Epithelial cell of prostate (primary cell): ENCODE measurements at regions not wholly inside any gene's neighbourhood (a gene's known extent, or its start where the extent isn't known, plus 50 kb on each side); places are given as distances from the start of the nearest gene placed in this dataset.

Source experiments
- DNase-seq: peaks from one replicate; pipeline ENCODE4 v3.0.0-alpha.2; 2011; ENCODE audit warnings: low read depth, low spot score
- H3K27ac ChIP-seq: fragments of 450-650 bp; 2 replicates; pipeline ENCODE4 v1.5.1; 2017; ENCODE audit warnings: mild to moderate bottlenecking

- H3K27ac ChIP-seq = no peak overlapping the region
- DNase-seq = no peak
These were observed 1592.9 kb upstream of the TENM3 start for GRCh38 chr4:180650273-180650672.

DNA sequence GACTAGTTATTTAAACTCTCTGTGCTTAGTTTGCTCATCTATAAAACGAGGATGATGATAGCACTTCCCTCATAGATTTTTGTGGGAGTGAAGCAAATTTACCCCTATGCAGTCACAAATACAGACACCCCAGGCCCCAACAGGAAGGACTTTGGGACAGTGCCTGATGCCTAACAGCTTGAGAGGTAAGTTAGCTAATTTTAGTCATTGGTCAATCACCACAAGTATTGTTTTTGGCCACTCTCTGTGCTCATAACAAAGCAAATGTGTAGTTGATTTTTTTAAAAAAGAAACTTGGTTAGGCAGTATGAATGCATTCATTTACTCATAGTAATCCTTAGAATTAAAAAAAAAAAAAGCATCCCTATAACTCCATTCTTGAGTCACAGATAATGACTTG lies 1590.7 kb upstream of the TENM3 start:
- no peak for DNase-seq

DNA sequence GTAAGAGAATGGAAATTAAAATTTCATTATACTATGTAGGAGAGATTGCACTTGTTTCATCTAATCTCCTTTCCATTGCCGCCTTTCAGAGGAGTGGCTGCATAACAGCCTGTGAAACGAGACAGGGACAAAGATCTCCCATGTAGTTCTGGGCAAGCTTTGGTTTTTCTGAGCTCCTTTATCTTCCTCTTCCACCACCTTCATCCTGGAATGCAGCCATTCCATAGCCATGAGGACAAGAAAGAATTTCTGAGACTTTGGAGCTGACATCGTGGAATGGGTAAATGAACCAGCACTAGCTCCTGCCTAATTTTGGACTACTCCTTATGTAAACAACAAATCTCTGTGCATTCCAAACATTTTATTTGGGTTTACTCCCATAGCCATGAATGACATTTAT lies 1587.3 kb upstream of the TENM3 start:
- DNase-seq = no peak

More for the DNA sequence above, 1590.7 kb upstream of the TENM3 start:
- H3K27ac ChIP-seq = no peak overlapping the region

GRCh38 chr4:180657881-180658280 lies 1585.3 kb upstream of the TENM3 start:
- H3K27ac ChIP-seq = no peak overlapping the region
- DNase-seq = no peak

More for the DNA sequence above, 1587.3 kb upstream of the TENM3 start:
- H3K27ac ChIP-seq = no peak overlapping the region

GRCh38 chr4:180664766-180665368 lies 1578.3 kb upstream of the TENM3 start:
- H3K27ac ChIP-seq = no peak overlapping the region
- peak; percentile 44 for DNase-seq

DNA sequence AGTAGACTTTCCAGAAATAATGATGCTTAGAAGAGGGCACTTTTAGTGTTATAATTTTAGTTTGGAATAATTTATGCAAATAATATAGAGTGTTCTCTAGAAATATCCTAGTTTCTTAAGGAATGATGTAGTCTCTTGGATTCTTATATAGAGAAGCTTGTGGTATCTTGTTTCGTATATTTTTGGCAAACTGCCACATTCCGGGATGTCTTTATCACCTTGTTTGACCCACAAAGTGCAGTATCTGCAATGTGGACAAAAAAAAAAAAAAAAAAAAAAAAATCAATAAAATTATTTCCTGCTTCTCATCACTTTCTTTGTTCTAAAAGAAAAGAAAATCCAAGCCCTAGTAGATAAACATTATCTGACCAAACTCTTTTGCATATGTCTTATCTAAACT lies 1577.7 kb upstream of the TENM3 start:
- H3K27ac ChIP-seq = no peak overlapping the region
- DNase-seq = no peak

GRCh38 chr4:180665994-180666824 lies 1577.0 kb upstream of the TENM3 start:
- no peak overlapping the region for H3K27ac ChIP-seq
- DNase-seq = peak; percentile 2

DNA sequence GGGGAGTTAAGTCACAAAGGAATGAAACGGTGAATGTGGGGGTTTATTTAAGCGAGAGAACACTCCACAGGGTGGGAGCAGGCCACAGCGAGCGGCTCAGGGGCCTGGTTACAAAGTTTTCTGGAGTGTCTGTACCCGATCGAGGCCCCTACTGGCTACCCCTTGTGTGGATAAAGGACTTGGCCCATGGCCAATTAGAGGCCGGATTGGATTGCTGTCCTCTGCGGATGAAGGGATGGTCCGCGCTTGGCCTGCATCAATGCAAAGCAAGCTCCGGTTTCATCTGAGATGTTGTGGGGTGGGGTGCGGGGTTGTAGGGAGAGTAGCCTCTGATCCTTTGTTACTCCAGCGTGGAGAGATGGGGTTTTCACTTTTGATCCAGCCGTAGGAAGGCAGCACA lies 1574.5 kb upstream of the TENM3 start:
- no peak for DNase-seq
- H3K27ac ChIP-seq = no peak overlapping the region

GRCh38 chr4:180669680-180670079 lies 1573.5 kb upstream of the TENM3 start:
- no peak for DNase-seq

DNA sequence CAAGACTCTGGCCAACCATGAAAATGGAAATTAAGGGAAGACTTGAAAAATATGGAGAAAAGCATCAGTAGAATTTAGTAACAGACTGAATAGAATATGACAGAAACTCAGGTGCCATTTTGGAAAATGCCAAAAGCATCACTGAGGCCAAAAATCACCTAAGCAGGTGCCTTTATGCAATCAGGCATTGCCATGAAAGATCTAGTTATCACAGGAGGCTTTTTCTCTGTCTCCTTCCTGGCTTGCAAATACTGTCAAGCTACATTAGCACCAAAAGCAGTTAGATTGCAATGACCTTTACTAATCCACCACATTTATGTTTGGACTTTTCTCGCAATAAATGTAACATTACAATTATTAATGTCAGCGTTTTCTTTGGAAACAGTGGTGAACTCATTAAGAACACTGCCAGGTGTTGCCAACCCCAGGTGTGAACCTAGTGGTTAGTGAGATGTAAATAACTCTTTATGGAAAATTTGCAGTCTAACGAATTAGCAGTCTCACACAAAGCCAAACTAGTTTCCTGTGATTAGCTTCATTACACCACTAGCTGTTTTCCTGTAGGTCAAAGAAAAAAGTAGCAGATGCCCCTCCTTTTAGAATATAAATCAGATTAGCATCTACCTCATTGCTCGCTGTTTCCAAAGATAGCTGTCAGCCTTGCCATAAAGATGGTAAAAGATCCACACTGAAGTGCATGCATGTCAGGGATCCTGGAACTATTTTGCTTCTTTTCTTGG lies 1568.4 kb upstream of the TENM3 start:
- DNase-seq = no peak

More at GRCh38 chr4:180669680-180670079, 1573.5 kb upstream of the TENM3 start:
- H3K27ac ChIP-seq = no peak overlapping the region

DNA sequence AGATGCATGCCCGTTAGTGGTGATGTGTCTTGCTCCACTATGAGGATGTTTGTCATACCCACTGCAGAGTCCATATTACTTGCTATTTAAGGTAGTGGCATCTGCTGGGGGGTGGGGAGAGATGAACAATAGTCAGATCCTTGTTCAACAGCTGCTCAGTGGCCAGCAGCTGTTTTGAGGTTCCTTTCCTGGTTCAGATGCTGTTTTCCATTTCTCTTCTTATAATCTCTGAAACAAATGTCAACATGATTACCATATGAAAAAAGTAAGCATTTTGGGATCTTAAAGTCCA lies 1567.9 kb upstream of the TENM3 start:
- no peak for DNase-seq
- no peak overlapping the region for H3K27ac ChIP-seq

More for the DNA sequence above, 1568.4 kb upstream of the TENM3 start:
- H3K27ac ChIP-seq = no peak overlapping the region

DNA sequence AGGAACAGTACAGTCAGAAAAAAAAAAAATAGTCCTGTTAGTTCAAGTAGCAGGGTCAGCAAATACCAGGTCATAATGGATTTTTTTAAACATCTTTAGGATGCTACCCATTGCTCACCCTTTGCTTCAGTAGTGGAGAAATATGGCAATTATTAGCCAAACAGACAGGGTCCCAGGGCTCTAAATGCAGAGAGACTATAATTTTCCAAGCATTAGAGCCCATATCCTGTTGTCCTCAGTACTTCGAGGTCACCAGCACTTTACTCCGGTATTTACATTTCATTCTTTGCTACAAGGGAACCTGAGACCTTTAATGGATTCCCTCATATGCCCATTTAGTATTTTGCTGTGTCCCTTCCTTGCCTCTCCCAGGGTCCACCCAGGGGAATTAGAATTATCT lies 1562.9 kb upstream of the TENM3 start:
- H3K27ac ChIP-seq = no peak overlapping the region
- no peak for DNase-seq

- DNase-seq = no peak
- no peak overlapping the region for H3K27ac ChIP-seq
These were observed 1560.4 kb upstream of the TENM3 start for GRCh38 chr4:180682776-180683175.

DNA sequence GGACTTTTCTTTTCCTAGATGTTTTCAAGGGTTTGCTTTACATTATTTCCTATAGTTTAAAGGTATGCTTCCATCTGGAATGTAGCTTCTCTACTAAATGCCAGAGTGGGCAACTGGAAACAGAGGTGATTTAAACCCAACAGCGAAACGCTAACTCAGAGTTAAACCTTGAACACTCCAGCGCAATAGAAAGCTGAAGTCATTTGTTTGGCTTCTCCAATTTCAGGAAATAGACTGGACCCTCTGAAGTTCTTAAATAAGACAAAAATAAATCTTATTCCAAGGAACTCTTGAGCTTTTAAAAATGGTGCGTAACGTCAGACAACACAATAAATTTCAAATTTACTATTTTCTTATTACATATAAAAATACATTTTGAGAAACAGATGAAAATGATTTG lies 1560.0 kb upstream of the TENM3 start:
- DNase-seq = no peak
- no peak overlapping the region for H3K27ac ChIP-seq

- H3K27ac ChIP-seq = no peak overlapping the region
- DNase-seq = no peak
These were observed 1554.7 kb upstream of the TENM3 start for GRCh38 chr4:180688480-180688879.

DNA sequence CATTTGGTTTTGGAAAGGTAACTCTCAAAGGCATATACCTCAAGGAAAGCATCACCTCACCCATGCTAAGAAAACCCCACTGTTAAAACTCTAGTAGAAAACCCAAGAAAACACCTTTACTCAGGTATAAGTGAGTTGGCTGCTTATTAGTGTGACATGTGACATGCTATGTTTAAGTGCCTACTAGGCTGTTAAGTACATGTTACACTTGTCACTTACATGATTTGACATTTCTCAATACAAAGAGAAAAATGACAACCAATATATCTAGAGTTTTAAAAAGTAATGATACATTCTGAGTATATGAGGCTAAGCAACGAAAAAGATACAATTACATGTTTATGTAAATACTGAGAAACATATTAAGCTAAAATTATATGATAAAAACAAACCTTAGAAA lies 1548.3 kb upstream of the TENM3 start:
- DNase-seq = no peak
- H3K27ac ChIP-seq = no peak overlapping the region

GRCh38 chr4:180695851-180696250 lies 1547.4 kb upstream of the TENM3 start:
- no peak overlapping the region for H3K27ac ChIP-seq
- peak; percentile 14 for DNase-seq

DNA sequence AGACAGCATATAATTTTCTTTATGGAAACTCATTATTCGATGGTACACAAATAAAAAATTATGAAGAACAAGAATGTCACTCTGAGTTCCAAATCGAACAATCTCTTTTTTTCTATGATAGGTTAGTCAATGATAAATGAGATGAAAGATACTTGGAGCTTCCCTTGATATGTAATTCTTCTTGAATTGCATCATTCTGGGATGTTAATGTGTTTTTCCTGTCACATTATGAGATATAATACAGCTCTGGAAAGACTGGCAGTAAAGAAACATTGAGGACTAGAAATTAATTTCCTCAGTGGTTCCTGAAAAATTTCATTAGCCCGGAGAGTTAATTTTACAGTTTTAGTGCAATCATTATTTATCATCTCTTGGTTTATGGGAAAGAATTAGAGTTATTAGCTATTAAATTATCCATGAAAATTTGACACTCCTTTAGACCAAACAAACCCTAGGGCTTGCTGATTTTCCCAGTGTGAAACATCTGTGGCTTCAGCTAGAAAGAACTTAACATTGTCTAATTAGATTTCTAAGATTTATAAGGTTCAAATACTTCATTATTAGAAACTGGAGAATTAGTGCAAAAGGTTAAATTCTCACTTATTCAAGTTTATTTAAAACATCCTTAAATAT lies 1546.6 kb upstream of the TENM3 start:
- DNase-seq = no peak
- H3K27ac ChIP-seq = no peak overlapping the region

GRCh38 chr4:180698550-180699195 lies 1544.5 kb upstream of the TENM3 start:
- no peak overlapping the region for H3K27ac ChIP-seq
- no peak for DNase-seq

DNA sequence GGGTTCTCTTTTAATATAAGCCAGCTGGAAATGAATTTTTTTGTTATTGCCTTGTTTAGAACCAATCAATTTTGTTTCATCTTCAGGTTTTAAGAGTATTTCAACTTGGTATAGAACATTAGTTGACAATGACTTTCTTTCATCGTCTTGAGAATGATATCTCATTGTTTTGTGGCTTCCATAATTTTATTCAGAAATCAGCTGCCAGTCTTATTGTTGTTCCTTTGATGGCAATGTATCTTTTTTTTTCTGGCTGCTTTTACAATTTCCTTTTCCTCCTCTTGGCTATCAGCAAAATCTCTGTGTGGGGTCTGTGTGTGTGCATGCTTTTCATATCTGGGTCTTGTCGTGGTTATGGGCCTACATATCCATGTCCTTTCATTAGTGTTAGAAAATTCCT lies 1536.4 kb upstream of the TENM3 start:
- H3K27ac ChIP-seq = no peak overlapping the region
- DNase-seq = no peak
